ENCODE measurements at regions not wholly inside any gene's neighbourhood (a gene's known extent, or its start where the extent isn't known, plus 50 kb on each side); places are given as distances from the start of the nearest gene placed in this dataset.
"Not testable (repeated sequence)": the region's sequence is repeated elsewhere in the genome, so short reads cannot be mapped to it uniquely, and the experiment has no call there.

GRCh38 chr1:108314815-108315214 lies 70.9 kb upstream of the NBPF4 start:
- H3K4me3 Mint-ChIP-seq: no peak overlapping the region

GRCh38 chr1:108316545-108316944 lies 72.7 kb upstream of the NBPF4 start:
- Histone ChIP-seq H3K4me1 (ENCODE audit: insufficient read depth, low read length) (no peaks in the 10 kb centered on the region), H3K36me3 (ENCODE audit: insufficient read depth, low read length) (no peaks in the 10 kb centered on the region), H3K27me3 (ENCODE audit: insufficient read depth, low read length, poor library complexity, severe bottlenecking) (no peaks in the 10 kb centered on the region), H3K4me3 (ENCODE audit: low read length) (no peak overlapping the region), H3K9me3 (ENCODE audit: low read length) (no peaks in the 10 kb centered on the region), H3K27ac (ENCODE audit: low read depth, low read length) (no peak overlapping the region)
- H3K27me3 Mint-ChIP-seq: peaks cover 17 to 18% of the 10 kb centered on the region in 2 donors
- POLR2A ChIA-PET: no interaction called here
- CTCF ChIA-PET: no interaction called here
- H3K4me1 Mint-ChIP-seq: no peaks in the 10 kb centered on the region
- H3K4me3 Mint-ChIP-seq: no peak overlapping the region
- H3K36me3 Mint-ChIP-seq: no peaks in the 10 kb centered on the region
- DNase-seq: no peak
- no peak overlapping the region for H3K27ac Mint-ChIP-seq
- no peaks in the 10 kb centered on the region for H3K9me3 Mint-ChIP-seq

More at GRCh38 chr1:108314815-108315214, 70.9 kb upstream of the NBPF4 start:
- Histone ChIP-seq H3K4me1 (ENCODE audit: insufficient read depth, low read length) (no peaks in the 10 kb centered on the region), H3K4me3 (ENCODE audit: low read length) (no peak overlapping the region), H3K27me3 (ENCODE audit: insufficient read depth, low read length, poor library complexity, severe bottlenecking) (no peaks in the 10 kb centered on the region), H3K27ac (ENCODE audit: low read depth, low read length) (no peak overlapping the region), H3K36me3 (ENCODE audit: insufficient read depth, low read length) (no peaks in the 10 kb centered on the region), H3K9me3 (ENCODE audit: low read length) (no peaks in the 10 kb centered on the region)
- CTCF ChIA-PET: no interaction called here
- POLR2A ChIA-PET: no interaction called here
- Mint-ChIP-seq H3K4me1 (no peaks in the 10 kb centered on the region), H3K27me3 (peaks cover 17 to 20% of the 10 kb centered on the region in 2 donors), H3K9me3 (no peaks in the 10 kb centered on the region), H3K36me3 (no peaks in the 10 kb centered on the region), H3K27ac (no peak overlapping the region)
- DNase-seq: no peak

- CTCF ChIA-PET: no interaction called here
- POLR2A ChIA-PET: no interaction called here
Measured at GRCh38 chr1:108320849-108321248, 77.0 kb upstream of the NBPF4 start.

GRCh38 chr1:108325338-108325737 lies 81.5 kb upstream of the NBPF4 start:
- H3K27ac ChIP-seq (ENCODE audit: low read depth, low read length); H3K4me3 ChIP-seq (ENCODE audit: low read length); H3K36me3 Mint-ChIP-seq; H3K27me3 ChIP-seq (ENCODE audit: insufficient read depth, low read length, poor library complexity, severe bottlenecking); H3K9me3 ChIP-seq (ENCODE audit: low read length); H3K9me3 Mint-ChIP-seq; H3K4me3 Mint-ChIP-seq; CTCF ChIA-PET; H3K4me1 Mint-ChIP-seq; POLR2A ChIA-PET; H3K36me3 ChIP-seq (ENCODE audit: insufficient read depth, low read length); DNase-seq; H3K4me1 ChIP-seq (ENCODE audit: insufficient read depth, low read length); H3K27ac Mint-ChIP-seq: not testable (repeated sequence)
- peaks cover 18 to 50% of the 10 kb centered on the region in 2 donors for H3K27me3 Mint-ChIP-seq

More at GRCh38 chr1:108320849-108321248, 77.0 kb upstream of the NBPF4 start:
- Histone ChIP-seq H3K9me3 (ENCODE audit: low read length) (no peaks in the 10 kb centered on the region), H3K4me1 (ENCODE audit: insufficient read depth, low read length) (no peaks in the 10 kb centered on the region), H3K27ac (ENCODE audit: low read depth, low read length) (no peak overlapping the region), H3K27me3 (ENCODE audit: insufficient read depth, low read length, poor library complexity, severe bottlenecking) (no peaks in the 10 kb centered on the region), H3K4me3 (ENCODE audit: low read length) (no peak overlapping the region), H3K36me3 (ENCODE audit: insufficient read depth, low read length) (no peaks in the 10 kb centered on the region)
- H3K4me3 Mint-ChIP-seq: no peak overlapping the region
- H3K27me3 Mint-ChIP-seq: peaks cover 5 to 15% of the 10 kb centered on the region in 2 donors
- no peaks in the 10 kb centered on the region for H3K36me3 Mint-ChIP-seq
- H3K27ac Mint-ChIP-seq: no peak overlapping the region
- no peak for DNase-seq
- peaks cover 0 to 6% (median 0%) of the 10 kb centered on the region in 5 donors for H3K9me3 Mint-ChIP-seq
- no peaks in the 10 kb centered on the region for H3K4me1 Mint-ChIP-seq

GRCh38 chr1:108327534-108328466 lies 83.9 kb upstream of the NBPF4 start:
- Histone ChIP-seq H3K4me1 (ENCODE audit: insufficient read depth, low read length) (no peaks in the 10 kb centered on the region), H3K4me3 (ENCODE audit: low read length) (no peak overlapping the region), H3K36me3 (ENCODE audit: insufficient read depth, low read length) (no peaks in the 10 kb centered on the region), H3K27me3 (ENCODE audit: insufficient read depth, low read length, poor library complexity, severe bottlenecking) (no peaks in the 10 kb centered on the region), H3K9me3 (ENCODE audit: low read length) (no peaks in the 10 kb centered on the region), H3K27ac (ENCODE audit: low read depth, low read length) (no peak overlapping the region)
- ChIA-PET CTCF (no interaction called here), POLR2A (no interaction called here)
- peaks cover 0 to 9% (median 6%) of the 10 kb centered on the region in 5 donors for H3K9me3 Mint-ChIP-seq
- H3K4me3 Mint-ChIP-seq: no peak overlapping the region
- no peak for DNase-seq
- peaks cover 0 to 4% (median 0%) of the 10 kb centered on the region in 3 donors for H3K36me3 Mint-ChIP-seq
- no peak overlapping the region for H3K27ac Mint-ChIP-seq
- no peaks in the 10 kb centered on the region for H3K4me1 Mint-ChIP-seq
- peaks cover 17 to 63% of the 10 kb centered on the region in 2 donors for H3K27me3 Mint-ChIP-seq

- ChIA-PET POLR2A (no interaction called here), CTCF (no interaction called here)
- Mint-ChIP-seq H3K4me1 (no peaks in the 10 kb centered on the region), H3K9me3 (peaks cover 0 to 9% (median 5%) of the 10 kb centered on the region in 5 donors), H3K36me3 (no peaks in the 10 kb centered on the region), H3K27ac (no peak overlapping the region), H3K27me3 (peaks cover 6 to 15% of the 10 kb centered on the region in 2 donors), H3K4me3 (no peak overlapping the region)
- no peaks in the 10 kb centered on the region for H3K4me1 ChIP-seq (ENCODE audit: insufficient read depth, low read length)
- H3K9me3 ChIP-seq (ENCODE audit: low read length): no peaks in the 10 kb centered on the region
- H3K4me3 ChIP-seq (ENCODE audit: low read length): no peak overlapping the region
- H3K27me3 ChIP-seq (ENCODE audit: insufficient read depth, low read length, poor library complexity, severe bottlenecking): no peaks in the 10 kb centered on the region
- no peak overlapping the region for H3K27ac ChIP-seq (ENCODE audit: low read depth, low read length)
- no peak for DNase-seq
- H3K36me3 ChIP-seq (ENCODE audit: insufficient read depth, low read length): no peaks in the 10 kb centered on the region
Measured at GRCh38 chr1:108345776-108346531, 102.1 kb upstream of the NBPF4 start.

- POLR2A ChIA-PET: no interaction called here
- H3K27me3 Mint-ChIP-seq: peaks cover 15 to 43% of the 10 kb centered on the region in 2 donors
Measured at GRCh38 chr1:108357802-108358201, 92.3 kb upstream of the NBPF6 start.

GRCh38 chr1:108380059-108380832 lies 69.9 kb upstream of the NBPF6 start:
- H3K27ac Mint-ChIP-seq; H3K4me3 ChIP-seq (ENCODE audit: low read length); H3K4me3 Mint-ChIP-seq; CTCF ChIA-PET; H3K36me3 ChIP-seq (ENCODE audit: insufficient read depth, low read length); H3K9me3 Mint-ChIP-seq; H3K27ac ChIP-seq (ENCODE audit: low read depth, low read length); H3K27me3 ChIP-seq (ENCODE audit: insufficient read depth, low read length, poor library complexity, severe bottlenecking); POLR2A ChIA-PET; H3K27me3 Mint-ChIP-seq; DNase-seq; H3K4me1 Mint-ChIP-seq; H3K36me3 Mint-ChIP-seq; H3K9me3 ChIP-seq (ENCODE audit: low read length); H3K4me1 ChIP-seq (ENCODE audit: insufficient read depth, low read length): not testable (repeated sequence)

More at GRCh38 chr1:108357802-108358201, 92.3 kb upstream of the NBPF6 start:
- Mint-ChIP-seq H3K27ac (no peak overlapping the region), H3K4me3 (no peak overlapping the region), H3K4me1 (no peaks in the 10 kb centered on the region), H3K9me3 (peaks cover 0 to 14% (median 7%) of the 10 kb centered on the region in 5 donors), H3K36me3 (no peaks in the 10 kb centered on the region)
- no peaks in the 10 kb centered on the region for H3K9me3 ChIP-seq (ENCODE audit: low read length)
- DNase-seq: no peak
- H3K27ac ChIP-seq (ENCODE audit: low read depth, low read length): no peak overlapping the region
- CTCF ChIA-PET: no interaction called here
- H3K4me1 ChIP-seq (ENCODE audit: insufficient read depth, low read length): no peaks in the 10 kb centered on the region
- no peak overlapping the region for H3K4me3 ChIP-seq (ENCODE audit: low read length)
- no peaks in the 10 kb centered on the region for H3K36me3 ChIP-seq (ENCODE audit: insufficient read depth, low read length)
- H3K27me3 ChIP-seq (ENCODE audit: insufficient read depth, low read length, poor library complexity, severe bottlenecking): no peaks in the 10 kb centered on the region

Measured in CD8-positive, alpha-beta memory T cell (primary cell).